Stimulated activated CD4-positive, alpha-beta T cell treated with anti-CD3 and anti-CD28 coated beads, Interleukin-1b, Interleukin-23, amount 100 ng/mL, for 4 hours (primary cell): ENCODE measurements at regions not wholly inside any gene's neighbourhood (a gene's known extent, or its start where the extent isn't known, plus 50 kb on each side); places are given as distances from the start of the nearest gene placed in this dataset.
"Not testable (repeated sequence)": the region's sequence is repeated elsewhere in the genome, so short reads cannot be mapped to it uniquely, and the experiment has no call there.

ENCODE experiments used
- DNase-seq, 2 donors: peaks; one replicate each; pipeline ENCODE4 v3.0.0-alpha.2; 2020; ENCODE audit warnings: low read depth in 2 of 2

DNA sequence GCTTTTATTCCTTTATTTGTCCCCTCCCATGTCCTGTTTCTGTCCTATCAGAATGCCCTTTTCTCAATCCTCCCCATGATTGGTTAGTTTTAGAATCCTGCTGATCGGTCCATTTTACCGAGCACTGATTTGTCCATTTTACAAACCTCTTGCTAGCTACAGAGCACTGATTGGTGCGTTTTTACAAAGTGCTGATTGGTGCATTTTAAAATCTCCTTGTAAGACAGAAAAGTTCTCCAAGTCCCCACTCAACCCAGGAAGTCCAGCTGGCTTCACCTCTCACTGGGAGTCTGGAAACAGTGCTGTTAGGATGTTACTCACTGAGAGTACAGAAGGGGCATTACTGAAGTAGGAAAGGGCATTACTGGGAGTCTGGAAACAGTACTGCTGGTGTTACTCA lies 461.7 kb upstream of the CDH4 start:
- not testable (repeated sequence) for DNase-seq

DNA sequence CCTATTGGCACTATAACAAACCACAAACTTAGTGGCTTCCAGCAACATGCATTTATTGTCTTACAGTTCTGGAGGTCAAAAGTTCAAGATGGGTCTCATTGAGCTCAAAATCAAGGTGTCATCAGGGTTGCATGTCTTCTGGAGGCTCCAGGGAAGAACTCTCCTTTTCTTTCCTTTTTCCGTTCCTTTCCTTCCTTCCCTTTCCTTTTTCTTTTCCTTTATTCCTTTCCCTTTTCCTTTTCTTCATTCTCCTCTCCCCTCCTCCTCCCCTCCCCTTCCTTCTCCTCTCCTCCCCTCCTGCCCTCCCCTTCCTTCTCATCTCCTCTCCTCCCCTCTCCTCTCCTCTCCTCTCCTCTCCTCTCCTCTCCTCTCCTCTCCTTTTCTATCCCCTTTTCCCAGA lies 460.2 kb upstream of the CDH4 start:
- DNase-seq: no peak

DNA sequence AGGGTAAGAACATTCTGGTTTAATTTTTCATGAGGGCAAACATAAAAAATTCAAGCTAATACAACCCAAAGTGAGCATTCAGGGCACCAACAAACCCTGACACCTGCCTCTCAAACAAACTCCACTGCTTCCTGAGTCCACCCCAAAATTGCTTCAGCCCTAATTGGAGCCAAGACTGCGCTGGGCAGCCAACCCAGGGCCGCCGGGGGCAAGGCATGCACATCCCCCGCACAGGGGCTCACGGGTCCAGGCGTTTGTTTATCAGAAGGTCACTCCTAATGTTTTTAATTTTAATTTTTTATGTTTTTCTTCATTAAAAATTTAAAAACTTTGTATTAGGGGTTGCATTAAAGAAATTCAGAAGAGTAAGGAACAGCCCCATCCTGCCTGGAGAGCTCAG lies 459.1 kb upstream of the CDH4 start:
- no peak for DNase-seq

DNA sequence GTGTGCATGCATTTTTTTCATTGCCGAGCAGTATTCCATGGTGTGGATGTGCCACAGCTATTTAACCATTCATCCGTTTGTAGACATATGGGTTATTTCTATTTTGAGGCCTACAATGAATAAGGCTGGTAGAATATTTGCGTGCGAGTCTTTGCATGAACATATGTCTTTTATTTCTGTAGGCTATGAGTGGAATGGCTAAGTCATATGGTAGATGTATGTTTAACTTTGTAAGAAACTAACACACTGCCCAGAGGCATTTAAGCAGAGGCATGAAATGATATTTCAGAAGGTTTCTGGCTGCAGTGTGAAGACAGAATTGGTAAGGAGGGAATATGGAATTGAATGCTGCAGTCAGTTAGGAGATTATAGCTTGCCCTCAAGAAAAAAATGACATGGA lies 457.4 kb upstream of the CDH4 start:
- no peak for DNase-seq

DNA sequence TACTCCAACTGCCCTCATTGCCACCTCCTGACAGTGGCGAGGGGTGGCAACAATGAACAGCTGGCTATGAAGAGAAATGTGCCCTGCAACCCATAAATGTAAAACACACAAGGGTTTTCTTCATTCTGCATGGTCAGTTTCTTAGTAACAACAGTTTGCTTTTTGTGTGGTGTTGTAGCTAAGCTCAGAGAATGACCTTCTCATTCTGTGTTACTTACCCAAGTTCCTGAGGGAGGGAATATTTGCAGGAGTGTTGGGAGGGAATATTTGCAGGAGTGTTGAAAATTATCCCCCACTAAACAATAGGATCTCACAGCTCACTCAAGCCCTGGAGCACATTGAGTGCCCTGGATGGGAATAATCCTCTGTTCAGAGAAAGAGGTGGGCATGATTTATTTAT lies 456.4 kb upstream of the CDH4 start:
- no peak for DNase-seq

DNA sequence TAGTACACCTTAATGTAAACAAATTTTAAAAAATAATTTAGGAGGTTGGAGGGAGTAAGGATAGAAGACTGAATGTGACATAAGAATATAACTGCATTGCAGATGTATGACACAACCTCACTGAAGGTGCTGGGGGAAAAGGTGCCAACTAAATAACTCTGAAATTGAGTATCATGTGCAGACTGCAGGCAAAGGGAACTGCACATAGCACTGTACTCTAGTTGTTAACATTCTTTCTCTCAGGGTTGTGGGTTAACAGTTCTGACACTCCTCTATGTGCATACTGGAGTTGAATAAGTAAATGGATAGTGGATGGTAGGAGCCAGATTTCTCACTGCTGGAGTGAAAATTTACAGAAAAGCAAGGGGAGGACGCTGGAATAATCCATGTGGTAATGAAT lies 451.9 kb upstream of the CDH4 start:
- DNase-seq: no peak

DNA sequence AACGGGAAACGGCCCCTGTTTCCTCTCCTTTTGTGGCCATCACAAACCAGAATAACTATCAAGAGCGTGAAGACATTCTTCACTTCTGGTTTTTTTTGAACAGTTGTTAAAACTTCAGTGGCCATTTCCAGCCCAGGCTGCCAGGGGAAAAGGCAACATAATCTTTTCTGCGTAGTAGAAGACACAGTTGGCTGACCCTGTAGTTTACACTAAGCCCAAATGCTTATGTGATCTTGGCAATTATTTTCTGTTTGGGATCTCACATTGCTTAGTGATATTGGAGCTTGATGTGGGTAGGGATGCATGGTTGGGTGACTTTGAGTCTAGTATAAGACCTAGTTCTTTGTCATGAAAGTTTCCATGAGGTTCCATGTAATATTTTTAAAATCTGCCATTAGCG lies 449.4 kb upstream of the CDH4 start:
- DNase-seq: no peak

DNA sequence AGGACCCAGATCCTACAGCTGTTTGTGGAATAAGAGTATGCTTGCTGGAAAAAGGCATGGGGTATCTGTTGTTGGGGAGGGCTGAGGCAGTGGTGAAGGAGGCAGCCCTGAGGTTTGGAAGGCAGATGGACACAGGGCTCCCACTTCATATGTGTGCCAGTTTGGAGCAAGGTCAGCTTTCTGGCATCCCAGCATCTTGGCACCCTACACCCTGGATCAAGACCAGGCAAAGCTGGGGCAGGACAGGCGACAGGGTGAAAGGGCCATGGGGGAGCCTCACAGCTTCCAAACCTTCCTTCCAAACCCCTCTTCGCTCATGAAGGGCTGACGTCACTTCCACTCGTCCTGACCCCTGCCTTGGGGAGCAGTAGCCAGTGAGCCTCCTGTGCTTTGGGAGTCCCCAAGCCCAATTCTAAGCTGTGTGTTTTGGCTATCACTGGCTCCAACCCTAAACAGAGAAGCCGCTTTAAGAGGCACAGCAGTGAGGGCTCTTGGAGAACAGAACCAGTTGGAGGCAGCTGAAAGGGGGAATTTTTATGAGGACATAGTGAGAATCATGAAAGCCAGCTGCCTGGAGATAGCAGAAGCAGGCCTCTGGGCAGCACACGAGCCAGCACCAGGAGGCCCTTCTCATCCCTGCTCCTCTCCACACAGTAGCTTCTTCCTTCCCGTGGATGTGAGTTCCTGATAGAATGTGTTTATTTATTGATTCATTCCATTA lies 448.6 kb upstream of the CDH4 start:
- DNase-seq: no peak

DNA sequence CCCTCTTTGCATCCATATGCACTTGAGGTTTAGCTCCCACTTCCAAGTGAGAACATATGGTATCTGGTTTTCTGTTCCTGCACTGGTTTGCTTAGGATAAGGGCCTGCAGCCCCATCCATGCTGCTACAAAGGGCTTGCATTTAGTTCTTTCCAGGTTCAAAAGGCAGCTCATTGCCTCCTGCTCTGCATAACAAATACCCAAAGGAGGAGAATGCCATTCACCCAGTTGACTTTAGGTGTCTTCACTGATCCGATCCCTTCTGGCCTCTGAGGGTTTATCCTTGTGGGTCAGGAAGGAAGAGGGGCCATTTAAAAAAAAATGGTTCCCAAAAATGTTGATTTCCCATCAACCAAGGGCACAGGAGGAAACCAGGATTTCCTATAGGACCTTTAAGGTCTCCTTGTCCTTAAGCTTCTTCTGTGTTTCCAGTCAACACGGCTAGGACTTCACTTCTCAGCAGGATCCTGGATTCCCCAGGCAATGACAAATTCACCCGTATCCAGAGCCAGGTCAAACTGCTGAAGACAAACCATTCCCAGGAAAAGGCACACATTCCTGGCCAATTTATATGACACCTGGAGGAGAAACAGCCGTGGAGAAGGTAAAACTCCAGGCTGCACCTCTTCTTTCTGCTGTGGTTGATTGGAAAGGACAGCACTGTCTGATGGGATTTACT lies 447.7 kb upstream of the CDH4 start:
- DNase-seq: no peak

DNA sequence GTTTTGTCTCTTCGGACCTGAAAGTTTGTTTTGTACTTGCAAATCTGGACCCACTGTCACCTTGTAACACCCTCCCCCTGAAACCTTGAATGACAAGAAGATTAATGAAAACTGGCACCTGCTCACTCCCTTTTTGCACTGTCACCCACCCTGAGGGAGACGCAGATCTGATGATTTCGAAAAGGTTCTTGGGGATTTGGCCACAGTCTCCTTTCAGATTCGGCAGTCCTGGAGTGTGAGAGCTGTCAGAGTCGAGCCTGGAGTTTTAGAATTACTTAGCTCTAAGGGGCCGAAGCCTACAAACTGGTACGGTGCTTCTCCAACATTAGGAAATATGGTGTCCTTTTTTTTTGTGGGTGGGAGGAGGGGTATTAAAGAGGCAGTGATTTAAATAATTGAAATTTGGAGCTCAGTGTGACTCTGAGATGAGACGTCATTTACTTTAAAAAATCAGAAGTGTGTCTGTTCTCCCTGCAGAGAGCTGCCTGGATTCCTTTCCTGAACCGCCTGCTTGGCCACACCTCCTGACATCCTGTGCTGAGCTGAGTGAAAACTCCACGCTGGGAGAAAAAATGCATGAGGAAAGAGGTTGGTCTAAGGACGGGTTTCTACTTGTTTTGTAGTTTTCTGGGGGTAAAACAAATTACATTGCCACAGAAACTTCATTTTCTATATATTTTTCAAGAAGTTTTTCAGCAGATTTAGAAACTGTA lies 447.0 kb upstream of the CDH4 start:
- DNase-seq: no peak

DNA sequence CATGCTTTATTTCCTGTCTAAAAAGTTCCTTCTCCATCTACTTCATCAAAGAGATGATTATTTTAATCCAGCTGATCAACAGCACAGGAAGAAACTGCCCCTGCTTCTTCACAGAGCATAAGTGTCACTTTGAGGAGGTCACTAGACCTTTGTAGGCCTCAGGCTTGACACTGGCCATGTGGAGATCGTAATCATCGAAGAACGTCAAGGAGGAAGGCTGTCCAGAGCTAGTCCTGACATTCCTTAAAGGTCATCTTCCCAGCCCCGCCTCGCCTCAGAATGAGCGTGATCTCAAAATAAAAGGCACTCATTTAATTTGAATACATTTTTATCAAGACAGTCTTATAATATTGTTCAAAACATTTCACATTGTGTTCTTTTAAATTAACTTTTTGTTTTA lies 445.7 kb upstream of the CDH4 start:
- no peak for DNase-seq

DNA sequence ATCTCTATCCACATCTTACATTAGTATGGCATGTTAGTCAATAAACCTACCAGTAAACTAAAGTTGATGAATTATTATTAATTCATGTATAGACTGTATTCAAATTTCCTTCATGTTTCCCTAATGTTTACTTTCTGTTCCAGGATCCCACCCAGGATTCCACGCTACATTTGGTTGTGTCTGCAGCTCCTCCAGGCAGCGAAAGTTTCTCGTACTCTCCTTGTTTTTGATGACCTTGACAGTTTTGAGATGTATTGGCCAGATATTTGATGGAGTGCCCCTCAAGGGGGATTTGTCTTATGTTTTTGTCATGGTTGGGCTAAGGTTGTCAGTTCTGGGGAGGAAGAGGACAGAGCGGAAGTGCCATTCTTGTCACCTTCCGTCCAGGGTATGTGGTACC lies 445.2 kb upstream of the CDH4 start:
- no peak for DNase-seq

DNA sequence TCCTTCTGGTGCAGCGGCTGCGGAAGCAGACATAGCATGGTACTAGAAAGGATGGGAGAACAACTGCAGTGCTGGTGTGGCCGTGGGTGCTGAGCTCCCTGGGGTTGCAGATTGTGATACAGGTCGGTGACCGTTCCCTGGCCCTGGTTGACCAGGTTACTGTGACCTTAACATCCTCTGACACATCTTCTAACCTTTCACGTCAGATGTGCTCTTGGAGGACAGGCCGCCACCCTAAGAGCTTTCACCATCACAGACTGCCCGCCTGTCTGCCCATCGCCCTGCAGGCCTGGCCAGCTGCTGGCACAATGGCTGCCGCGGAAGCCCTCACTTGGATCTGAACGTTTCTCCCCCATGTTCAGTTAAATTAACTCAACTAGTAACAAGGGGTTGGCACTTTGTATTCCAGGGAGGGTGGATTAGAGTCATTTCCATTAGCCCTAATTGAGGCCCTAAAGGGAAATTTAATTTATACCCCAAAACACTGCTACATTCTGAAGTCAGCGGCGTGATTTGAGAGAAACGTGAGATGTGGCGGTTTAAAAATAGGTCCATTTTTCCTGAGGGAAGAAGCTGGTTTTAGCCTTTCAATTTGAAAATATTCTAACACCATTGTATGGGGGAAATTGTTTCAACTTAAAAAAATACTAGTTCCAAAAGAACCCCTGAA lies 443.9 kb upstream of the CDH4 start:
- no peak for DNase-seq

DNA sequence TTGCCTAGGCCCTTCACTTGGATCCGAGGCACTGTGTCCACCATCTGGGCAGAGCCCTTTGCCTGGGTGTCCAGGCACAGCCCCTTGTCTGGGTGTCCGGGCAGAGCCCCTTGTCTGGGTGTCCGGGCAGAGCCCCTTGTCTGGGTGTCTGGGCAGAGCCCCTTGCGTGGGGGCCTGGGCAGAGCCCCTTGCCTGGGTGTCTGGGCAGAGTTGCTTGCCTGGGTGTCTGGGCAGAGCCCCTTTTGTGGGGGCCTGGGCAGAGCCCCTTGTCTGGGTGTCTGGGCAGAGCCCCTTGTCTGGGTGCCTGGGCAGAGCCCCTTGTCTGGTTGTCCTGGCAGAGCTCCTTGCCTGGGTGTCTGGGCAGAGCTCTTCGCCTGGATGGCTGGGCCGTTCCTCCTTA lies 443.4 kb upstream of the CDH4 start:
- no peak for DNase-seq

DNA sequence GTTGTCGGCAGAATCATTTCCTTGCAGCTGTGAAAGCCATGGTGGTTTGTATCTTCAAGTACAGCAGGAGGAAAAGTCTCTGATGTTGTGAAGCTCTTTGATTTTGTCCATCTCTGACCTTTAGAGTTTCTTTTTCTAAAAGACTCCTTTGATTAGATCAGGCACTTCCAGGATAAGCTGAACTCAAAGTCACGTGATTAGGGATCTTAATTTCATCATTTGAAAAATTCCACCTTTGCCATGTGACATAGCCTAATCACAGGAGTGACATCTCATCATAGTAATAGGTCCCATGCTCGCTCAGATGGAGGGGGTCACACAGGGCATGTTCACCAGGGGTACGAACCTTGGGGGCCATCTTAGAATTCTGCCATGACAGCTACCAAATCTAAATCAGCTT lies 441.5 kb upstream of the CDH4 start:
- no peak for DNase-seq

DNA sequence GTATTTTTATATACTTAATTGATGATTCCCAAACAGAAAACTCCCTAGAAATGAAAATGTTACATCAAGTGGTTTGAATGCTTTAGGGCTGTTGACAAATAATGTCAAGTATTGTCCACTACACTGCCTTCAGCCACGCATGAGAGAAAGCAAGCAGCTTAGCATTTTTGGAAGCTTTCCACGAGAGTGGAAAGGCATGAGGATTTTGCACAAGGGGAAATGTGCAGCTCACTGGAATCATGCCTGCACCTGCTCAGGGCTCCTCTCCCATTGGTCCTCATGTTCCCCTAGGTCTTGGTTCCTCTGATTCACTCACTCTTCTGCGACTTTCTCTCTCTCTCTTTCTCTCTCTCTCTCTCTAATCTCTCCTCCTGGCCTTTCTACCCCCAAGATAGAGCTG lies 439.5 kb upstream of the CDH4 start:
- DNase-seq: no peak

DNA sequence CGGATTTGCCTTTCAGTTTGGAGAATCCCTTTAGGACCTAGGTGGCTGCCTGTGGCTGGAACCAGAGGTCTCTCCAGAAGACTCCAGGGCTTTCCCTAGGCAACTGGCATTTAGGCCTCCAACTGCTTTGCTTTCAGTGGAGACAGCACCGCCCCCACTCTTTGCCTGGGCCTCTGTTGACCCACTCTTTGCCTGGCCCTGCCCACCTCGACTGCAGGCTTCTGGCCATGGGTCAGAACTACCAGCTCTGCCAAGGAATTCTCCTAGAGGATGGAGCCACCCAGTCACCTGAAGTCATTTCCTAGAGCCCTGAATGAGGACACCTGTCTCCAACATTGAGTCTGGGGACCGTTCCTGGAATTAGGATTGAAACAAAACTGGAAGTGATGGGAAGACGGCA lies 439.0 kb upstream of the CDH4 start:
- no peak for DNase-seq

DNA sequence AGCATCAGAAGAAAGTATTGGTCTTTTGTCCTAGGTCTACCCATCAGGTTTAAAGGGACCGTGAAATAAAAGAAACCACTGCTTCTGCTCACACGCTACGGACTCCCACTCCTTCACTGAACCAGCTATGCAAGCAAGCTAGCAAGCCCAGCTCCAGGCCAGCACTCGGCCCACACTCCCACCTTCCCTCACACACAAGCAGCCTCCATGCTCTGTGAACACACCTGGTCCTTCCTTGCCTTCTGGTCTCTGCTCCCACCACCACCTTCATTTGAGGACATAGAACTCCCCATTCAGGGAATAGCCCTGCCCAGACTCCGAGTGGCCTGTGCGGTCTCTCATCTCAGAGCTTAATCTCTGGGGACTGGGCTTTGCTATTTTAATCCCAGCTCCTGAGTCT lies 436.4 kb upstream of the CDH4 start:
- no peak for DNase-seq

DNA sequence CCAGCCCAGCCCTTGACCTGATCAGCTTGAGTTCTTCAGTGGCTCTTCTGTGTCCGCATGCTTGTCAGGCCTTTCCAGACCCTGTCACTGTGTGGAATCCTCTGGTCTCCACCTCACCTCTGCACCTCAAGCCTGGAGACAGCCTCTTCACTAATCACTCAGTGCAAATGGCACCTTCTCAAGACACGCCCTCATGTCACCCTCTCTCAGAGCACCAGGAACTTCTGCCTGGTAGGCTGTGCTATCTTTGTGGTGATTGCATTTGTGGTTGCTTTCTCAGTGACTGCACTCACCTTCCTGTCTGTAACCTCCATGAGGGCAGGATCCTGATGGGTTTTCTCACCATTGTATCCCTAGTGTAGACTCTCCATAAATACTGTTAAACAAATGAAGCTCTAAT lies 435.2 kb upstream of the CDH4 start:
- DNase-seq: no peak

DNA sequence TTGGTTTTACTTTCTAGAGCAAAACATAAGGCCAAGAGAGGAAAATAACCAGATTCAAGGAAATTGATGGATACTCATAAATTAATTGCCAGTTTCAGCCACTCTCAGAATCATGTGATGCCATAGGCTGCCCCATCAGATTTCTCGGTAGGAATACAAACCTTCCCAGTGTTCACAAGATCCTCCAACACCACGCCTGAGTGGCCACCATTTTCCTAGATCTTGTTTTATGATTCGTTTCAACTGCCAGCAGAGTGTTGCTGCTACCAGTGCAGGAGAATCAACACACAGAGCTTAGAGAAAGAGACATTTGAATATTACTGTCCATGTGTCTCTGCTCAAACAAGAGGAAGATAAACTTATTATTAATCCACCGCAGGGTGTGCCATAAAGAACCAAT lies 434.2 kb upstream of the CDH4 start:
- DNase-seq: no peak

DNA sequence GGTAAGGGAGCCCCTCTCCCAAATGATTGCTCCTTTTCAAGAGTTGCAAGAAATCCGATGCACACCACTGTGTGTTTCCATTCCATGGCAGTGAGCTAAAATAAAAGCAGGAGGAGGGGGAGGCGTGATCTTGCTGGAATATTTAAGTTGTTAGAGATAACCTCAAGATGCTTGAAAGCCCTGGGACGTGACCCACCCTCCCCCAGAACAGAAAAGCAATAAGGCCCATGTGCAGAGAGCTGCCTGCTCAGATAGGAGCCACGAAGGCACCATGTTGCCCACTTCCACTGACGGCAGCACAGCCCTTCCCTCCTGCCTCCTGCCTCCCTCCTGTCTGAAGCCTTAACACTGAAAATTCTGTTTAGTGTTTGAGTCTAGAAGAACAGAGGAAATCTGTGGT lies 432.6 kb upstream of the CDH4 start:
- DNase-seq: no peak

DNA sequence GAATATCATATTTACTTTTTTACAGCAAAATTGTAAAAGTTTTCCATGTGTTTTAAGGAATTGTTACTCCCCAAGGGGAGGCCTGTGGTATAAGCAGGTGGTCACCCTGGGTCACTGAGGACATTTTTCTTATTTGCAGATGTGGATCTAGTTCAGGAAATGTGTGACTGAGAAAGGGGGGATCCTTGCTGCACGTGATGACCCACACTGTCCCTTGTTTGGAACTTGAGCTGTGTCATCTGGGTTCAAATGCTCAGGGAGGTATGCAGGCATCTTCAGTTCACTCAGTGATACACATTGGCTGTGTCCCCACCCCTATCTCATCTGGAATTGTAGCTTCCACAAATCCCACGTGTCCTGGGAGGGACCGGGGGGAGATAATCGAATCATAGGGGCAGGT lies 431.9 kb upstream of the CDH4 start:
- DNase-seq: no peak

DNA sequence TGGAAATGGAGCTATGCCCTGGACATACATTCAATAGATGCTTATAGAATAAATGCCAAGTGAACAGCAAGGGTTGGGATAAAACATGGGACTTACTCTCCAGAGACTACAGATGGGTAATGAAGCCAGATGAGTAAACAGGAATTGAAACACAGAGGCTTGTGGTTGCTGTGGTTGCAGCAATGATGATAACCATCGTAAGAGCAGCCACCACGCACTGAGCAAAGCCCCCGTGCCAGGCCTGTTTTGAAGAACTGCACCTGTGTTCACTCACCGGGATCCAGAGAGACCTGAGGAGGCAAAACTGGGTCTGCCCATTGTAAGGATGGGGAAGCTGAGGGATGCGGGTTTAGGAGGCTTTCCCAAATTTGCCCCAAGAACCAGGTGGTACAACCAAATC lies 431.1 kb upstream of the CDH4 start:
- no peak for DNase-seq
